ENCODE measurements at regions not wholly inside any gene's neighbourhood (a gene's known extent, or its start where the extent isn't known, plus 50 kb on each side); places are given as distances from the start of the nearest gene placed in this dataset.

DNA sequence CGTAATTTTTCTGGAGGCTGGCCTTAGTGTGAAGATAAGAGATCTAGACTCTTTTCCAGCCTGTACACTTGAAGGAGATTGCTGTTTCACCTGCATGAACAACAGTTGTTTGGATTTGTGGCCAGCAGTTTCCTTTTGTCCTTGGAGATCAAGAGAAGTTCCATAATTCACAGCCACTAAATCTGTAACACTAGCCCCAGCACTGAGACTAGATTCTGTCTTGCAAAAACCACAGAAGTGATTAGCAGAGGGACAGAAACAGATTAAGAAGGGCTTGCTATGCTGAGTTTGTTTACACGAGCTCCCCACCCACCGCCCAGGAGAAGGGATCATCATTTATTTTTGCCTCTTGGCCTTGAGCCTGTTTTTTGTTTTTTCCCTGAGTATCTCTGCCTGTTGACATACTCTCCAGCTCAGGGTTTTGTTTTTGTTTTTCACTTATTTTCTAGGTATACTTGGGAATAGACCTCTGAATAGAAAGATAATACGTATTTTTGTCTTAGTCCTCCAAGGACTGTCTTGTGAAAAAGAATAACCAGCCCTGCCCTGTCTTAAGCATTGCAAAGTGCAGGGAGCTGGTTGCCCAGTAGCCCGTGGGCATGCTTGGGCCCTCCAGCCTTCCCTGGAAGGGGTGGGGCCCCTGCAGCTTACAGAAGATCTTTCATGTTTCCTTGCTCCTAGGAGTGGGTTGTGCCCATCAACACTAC lies 93.1 kb upstream of the SOX4 start:
- no peak for DNase-seq (ENCODE audit: low read depth)
- no peak overlapping the region for H3K4me3 ChIP-seq (ENCODE audit: low read depth, low read length)
- TF ChIP-seq CTCF (IDR thresholded peaks at IDR 0.05; ENCODE audit: low read depth, low read length), result no peak
- TF ChIP-seq, protein P1, sequence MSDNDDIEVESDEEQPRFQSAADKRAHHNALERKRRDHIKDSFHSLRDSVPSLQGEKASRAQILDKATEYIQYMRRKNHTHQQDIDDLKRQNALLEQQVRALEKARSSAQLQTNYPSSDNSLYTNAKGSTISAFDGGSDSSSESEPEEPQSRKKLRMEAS (IDR thresholded peaks at IDR 0.05; ENCODE audit: low read depth, low read length), result no peak
- no peak for TF ChIP-seq MYC (IDR thresholded peaks at IDR 0.05; ENCODE audit: low read depth, low read length)
- no peak for TF ChIP-seq POLR2A (IDR thresholded peaks at IDR 0.05; ENCODE audit: extremely low read depth, insufficient read length)

DNA sequence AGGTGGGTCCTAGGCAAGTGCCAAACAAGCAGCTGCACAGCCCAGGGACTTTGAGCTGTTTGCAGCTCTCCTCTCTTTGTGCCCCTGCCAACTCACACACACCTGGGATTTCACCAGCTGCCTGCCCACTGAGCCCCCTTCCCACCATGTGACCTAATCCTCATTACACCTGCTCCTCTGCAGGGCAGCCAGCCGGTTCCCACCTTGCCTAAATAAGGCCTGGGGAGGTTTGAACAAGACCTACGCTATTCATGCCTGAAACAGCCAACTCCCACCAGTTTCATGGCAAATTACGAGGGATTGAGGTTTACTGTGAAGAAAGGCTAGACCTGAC lies 92.6 kb upstream of the SOX4 start:
- no peak for DNase-seq (ENCODE audit: low read depth)
- H3K4me3 ChIP-seq (ENCODE audit: low read depth, low read length), result no peak overlapping the region
- TF ChIP-seq MYC (IDR thresholded peaks at IDR 0.05; ENCODE audit: low read depth, low read length), result no peak
- TF ChIP-seq POLR2A (IDR thresholded peaks at IDR 0.05; ENCODE audit: extremely low read depth, insufficient read length), result no peak
- TF ChIP-seq CTCF (IDR thresholded peaks at IDR 0.05; ENCODE audit: low read depth, low read length), result no peak
- TF ChIP-seq, protein P1 (IDR thresholded peaks at IDR 0.05; ENCODE audit: low read depth, low read length), result no peak

DNA sequence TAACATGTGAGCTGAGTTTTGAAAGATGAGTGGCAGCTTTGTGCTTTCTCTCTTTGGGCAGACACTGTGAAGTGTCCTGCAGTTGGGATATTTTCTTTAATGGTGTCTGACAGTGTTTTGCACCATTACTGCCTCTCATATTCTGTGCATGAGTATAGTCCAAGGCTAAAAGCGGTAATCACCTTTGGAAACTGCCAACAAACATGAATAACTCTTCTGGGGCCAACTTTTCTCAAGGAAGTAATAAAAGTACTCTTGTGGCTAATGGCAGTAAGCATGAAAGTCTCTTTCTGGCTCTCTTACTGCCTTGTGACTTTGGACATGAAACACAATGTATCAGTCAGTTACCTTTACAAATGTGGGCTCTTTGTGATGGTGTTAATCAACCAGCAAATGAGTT lies 91.7 kb upstream of the SOX4 start:
- H3K4me3 ChIP-seq (ENCODE audit: low read depth, low read length), result no peak overlapping the region
- no peak for DNase-seq (ENCODE audit: low read depth)
- no peak for TF ChIP-seq POLR2A (IDR thresholded peaks at IDR 0.05; ENCODE audit: extremely low read depth, insufficient read length)
- TF ChIP-seq MYC (IDR thresholded peaks at IDR 0.05; ENCODE audit: low read depth, low read length), result no peak
- no peak for TF ChIP-seq CTCF (IDR thresholded peaks at IDR 0.05; ENCODE audit: low read depth, low read length)
- TF ChIP-seq, protein P1 (IDR thresholded peaks at IDR 0.05; ENCODE audit: low read depth, low read length), result no peak

GRCh38 chr6:21502682-21503081 lies 90.9 kb upstream of the SOX4 start:
- TF ChIP-seq MYC (IDR thresholded peaks at IDR 0.05; ENCODE audit: low read depth, low read length) (no peak), CTCF (IDR thresholded peaks at IDR 0.05; ENCODE audit: low read depth, low read length) (no peak), POLR2A (IDR thresholded peaks at IDR 0.05; ENCODE audit: extremely low read depth, insufficient read length) (no peak)
- TF ChIP-seq, protein P1 (IDR thresholded peaks at IDR 0.05; ENCODE audit: low read depth, low read length), result no peak
- no peak overlapping the region for H3K4me3 ChIP-seq (ENCODE audit: low read depth, low read length)
- DNase-seq (ENCODE audit: low read depth), result no peak

- TF ChIP-seq MYC (IDR thresholded peaks at IDR 0.05; ENCODE audit: low read depth, low read length), result no peak
- no peak for TF ChIP-seq POLR2A (IDR thresholded peaks at IDR 0.05; ENCODE audit: extremely low read depth, insufficient read length)
- TF ChIP-seq, protein P1 (IDR thresholded peaks at IDR 0.05; ENCODE audit: low read depth, low read length), result no peak
- no peak for TF ChIP-seq CTCF (IDR thresholded peaks at IDR 0.05; ENCODE audit: low read depth, low read length)
- no peak overlapping the region for H3K4me3 ChIP-seq (ENCODE audit: low read depth, low read length)
- DNase-seq (ENCODE audit: low read depth), result no peak
Observed at GRCh38 chr6:21504790-21505189, 88.8 kb upstream of the SOX4 start.
